HG02763 (cell line): ENCODE measurements at regions not wholly inside any gene's neighbourhood (a gene's known extent, or its start where the extent isn't known, plus 50 kb on each side); places are given as distances from the start of the nearest gene placed in this dataset.
"Not testable (repeated sequence)": the region's sequence is repeated elsewhere in the genome, so short reads cannot be mapped to it uniquely, and the experiment has no call there.

Experiments used
- ATAC-seq: cut with Tn5 transposase; IDR thresholded peaks from one replicate; pipeline ENCODE4 v1.9.1; 2021; ENCODE audit warnings: mild to moderate bottlenecking, moderate library complexity; ENCODE audit not compliant: unreplicated experiment

DNA sequence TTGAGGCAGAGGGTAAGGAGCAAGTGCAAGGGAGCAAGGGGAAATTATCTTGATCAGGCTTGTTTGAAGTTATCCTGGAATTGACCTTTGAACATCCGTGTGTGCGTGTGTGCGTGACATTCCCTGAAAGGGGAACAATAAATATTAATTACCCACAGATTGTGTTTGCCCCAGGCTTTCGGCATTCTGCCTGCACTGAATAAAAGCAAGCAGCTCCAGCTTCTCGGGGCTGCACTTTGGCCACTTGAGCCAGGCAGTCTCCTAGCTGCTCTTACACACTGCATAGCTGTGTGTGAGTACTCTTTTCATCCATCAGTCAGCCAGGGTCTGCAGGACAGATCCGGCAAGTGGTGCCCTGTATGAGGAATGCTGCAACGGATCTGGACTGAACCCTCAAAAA, 107.7 kb upstream of the BTN3A2 start:
- no peak for ATAC-seq

DNA sequence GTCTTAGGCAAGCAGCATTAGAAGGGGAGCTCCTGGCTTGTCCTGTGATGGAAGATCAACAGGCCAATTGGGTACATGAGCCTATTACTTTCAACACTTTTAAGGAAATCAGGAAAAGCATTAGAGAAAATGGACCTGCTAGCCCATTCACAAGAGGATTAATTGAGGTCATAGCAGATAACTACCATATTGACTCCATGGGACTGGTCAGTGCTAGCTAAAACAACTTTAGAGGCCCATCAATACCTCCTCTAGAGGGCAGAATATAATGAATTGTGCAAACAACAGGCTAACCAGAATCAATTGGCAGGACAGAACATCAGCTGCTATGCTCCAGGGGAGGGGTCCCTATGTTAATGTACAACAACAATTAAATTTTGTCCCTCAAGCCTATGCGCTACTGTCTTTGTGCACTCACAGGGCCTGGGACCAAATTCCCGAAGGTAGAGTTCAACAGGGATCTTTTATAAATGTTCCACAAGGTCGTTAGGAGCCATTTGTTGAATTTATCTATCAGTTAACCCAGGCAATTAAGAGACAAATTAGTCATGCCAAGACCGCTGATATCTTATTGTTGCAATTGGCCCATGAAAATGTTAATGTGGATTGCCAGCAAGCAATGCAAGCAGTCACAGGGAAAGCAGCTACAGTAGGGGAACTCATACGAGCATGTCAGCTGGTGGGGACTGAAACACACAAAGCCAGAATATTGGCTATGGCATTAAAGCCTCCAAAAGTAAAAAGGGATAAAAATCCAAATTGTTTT, 106.6 kb upstream of the BTN3A2 start:
- ATAC-seq = no peak

DNA sequence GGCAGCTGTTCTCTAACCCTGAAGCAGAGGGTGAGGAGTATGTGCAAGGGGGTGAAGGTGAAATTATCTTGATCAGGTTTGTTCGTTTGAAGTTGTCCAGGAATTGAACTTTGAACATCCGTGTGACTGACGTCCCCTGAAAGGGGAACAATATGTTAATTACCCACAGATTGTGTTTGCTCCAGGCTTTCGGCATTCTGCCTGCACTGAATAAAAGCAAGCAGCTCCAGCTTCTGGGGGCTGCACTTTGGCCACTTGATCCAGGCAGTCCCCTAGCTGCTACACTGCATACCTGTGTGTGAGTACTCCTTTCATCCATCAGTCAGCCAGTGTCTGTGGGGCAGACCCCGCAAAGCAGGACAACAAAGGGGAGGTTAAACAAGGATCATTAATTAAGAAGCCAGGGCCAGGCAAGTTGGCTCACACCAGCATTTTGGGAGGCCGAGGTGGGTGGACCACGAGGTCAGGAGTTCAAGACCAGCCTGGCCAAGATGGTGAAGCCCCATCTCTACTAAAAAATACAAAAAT, 104.8 kb upstream of the BTN3A2 start:
- no peak for ATAC-seq

DNA sequence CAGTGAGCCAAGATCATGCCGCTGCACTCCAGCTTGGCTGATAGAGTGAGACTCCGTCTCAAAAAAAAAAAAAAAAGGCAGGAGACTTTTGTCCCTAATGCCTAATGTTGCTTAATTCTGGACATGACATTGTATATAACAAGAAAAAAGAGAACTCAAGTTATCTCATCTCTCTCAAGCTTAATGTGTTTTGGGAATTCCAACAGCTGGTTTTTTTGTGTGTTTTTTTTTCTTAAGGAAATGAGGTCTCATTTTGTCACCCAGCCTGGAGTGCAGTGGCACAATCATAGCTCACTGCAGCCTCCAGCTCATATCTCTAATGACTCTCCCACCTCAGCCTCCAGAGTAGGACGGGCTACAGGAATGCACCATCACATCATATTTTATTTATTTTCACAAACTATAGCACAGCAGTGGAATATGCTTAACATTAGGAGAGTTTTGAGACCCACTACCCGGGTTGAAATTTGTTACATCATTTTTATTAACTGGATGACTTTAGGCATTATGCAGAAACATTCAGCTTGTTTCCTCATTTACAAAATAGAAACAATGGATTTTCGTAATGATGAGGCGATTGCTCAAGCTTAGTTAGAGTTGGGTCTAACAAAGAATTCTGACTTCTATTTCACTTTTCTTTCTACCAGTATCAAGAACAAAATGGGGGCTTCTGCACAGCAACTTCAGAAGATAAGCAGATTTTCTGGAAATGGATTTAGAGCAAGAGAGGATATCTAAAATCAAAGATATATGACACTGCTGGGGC, 104.1 kb upstream of the BTN3A2 start:
- no peak for ATAC-seq

DNA sequence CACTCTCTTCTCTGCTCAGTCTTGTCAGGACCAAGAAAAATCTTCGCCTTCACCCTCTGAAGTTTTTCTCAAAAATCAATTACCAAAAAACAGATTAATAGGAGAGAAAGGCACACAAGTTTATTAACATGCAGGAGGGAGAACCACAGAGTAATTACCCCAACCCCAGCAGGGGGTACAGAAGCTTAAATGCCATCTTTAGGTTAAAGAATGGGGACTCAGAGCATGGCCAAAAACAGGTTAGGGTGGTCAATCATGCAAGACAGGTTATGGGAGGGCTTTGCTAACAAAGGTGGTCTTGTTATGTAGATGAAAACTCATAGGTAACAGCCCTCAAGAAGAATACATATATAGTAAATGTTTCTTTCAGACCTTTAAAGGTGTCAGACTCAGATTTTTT, 100.5 kb upstream of the BTN3A2 start:
- no peak for ATAC-seq

DNA sequence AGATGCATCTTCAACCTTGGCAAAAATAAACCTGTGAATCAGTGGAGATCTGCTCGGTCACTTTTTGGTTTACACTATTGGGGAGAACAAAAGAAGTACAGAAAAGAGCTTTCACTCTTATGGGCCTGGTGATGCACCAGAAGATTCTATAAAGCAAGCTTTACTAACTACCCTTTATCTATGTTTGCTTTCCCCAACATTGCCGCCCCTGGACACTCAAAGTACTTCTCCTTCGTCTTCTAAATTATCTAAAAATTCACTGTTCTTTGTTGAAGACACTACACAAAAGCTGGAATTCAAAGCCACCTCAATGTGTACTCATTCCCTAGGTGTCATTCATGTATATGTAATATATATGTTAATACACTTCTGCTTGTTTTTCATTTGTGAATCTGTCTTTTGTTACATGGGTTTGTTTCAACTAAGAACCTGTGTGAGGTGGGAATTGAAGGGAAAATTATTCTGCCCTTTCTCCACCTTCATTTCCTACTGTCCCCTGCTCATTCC, 97.9 kb upstream of the BTN3A2 start:
- no peak for ATAC-seq

DNA sequence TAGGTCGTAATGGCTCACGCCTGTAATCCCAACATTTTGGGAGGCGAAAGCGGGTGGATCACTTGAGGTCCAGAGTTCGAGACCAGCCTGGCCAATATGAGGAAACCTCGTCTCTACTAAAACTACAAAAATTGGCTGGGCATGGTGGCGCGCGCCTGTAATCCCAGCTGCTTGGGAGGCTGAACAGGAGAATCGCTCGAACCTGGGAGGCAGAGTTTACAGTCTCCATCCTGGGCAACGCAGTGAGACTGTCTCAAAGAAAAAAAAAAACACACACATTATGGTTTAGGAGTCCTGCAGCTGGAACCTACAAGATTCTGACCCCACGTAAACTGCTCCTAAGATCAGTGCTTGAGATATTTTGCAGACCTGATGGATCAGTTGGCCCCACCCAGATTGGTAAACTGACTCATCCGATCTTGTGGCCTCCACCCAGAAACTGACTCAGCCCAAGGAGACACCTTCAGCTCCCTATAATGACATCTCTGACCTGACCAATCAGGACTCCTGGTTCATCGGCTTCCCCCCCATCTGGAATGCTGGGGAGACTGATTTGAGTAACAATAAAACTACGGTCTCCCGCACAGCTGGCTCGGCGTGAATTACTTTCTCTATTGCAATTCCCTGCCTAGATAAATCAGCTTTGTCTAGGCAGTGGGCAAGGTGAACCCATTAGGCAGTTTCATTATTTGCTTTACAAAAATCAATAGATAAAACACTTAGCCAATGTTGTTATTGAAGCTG, 96.2 kb upstream of the BTN3A2 start:
- ATAC-seq = no peak

DNA sequence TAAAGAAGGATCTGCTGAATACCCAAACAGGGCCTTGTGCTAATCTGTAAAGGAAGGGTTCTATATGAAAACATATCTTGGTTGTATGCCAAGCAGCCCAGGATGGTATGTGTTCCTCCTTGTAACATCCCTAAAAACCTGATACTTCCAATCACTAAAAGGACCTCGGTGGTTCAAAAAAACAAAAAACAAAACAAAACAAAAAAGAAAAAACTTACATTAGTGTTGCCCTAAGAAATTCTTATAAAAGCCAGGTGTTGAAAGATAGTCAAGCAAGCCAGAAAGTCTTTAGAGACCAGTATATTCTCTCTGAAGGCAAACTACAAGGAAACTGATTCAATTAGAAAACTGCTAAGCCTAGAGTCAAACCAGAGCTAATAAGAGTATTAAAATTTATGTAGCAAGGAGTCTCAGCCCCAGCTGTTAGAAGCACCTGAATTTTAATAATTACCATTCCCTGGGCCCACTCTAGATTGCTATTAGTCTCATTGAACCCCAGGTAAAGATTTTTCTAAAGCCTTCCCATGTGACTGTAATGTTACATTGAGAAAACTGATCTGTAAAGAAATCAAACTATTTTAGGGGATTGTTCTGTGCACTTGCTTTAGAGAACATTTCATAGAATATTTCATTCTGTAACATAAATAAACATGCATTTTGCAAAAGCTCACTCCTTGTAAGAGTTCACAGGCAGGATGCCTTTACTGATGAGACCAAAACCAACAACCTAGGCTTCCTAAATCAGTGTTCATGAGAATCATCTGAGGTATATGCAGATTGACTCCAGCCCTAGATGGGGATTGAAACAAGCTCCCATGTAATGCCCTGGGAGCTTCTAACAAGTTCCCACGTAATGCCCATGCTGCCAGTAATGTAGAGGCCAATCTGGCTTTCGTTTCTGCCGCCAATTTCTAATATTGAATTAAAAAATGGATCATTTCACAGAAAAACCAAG, 95.2 kb upstream of the BTN3A2 start:
- ATAC-seq = no peak

DNA sequence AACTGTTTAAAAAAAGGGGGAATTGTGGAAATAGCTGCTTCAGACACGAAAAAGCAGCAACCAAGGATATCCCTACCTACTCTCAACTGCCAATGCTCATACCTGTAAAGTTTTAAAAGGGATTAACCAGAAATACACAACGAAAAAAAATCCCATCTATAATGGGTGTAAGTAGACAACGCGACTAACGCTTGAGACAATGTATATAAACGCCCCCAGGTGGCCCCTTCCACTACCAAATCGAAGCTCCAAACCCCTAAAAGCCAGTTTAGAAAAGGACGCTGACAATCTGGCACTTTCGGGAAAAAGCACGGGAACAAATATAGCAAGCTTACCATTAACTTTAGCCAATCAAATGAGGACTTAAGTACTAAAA, 94.5 kb upstream of the BTN3A2 start:
- no peak for ATAC-seq

DNA sequence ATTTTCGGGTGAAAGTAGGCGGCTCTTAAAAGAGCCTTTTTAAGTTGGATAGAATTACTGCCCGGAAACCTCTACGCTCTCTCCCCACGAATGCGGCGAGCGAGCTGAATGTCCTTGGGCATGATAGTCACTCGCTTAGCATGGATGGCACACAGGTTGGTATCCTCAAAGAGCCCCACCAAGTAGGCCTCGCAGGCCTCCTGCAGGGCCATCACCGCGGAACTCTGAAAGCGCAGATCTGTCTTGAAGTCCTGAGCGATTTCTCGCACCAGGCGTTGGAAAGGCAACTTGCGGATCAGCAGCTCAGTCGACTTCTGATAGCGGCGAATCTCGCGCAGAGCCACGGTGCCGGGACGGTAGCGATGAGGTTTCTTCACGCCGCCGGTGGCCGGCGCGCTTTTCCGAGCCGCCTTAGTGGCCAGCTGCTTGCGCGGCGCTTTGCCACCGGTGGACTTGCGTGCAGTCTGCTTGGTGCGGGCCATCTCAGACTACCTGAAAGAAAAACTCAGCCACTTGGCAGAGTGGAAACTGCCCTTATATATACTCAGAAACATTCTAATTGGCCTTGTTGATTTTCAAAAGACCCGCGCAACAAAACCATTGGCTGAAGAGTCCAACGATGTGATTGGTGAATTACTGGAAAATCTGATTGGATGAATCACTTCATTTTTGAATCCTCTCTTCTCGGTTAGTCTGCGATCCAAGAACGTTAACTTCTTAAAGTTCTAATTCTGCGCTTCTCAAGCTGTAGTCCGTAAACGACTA, 93.9 kb upstream of the BTN3A2 start:
- ATAC-seq = peak; percentile 35

DNA sequence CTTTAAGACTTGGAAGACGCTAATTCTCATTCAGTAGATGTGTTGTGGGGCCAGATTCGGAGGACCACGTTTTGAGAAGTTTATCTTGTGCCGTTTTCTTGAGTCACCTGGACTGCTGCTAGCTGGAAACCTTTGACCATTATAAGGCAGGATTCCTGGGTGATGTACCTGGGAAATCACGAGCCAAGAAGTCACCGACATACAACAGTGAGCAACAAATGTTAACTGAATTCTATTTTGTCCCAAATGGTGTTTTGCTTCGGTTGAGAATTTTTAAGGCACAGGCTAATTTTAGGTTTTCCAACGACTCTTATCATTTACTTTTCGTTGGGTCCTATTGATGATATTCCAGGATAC, 93.4 kb upstream of the BTN3A2 start:
- ATAC-seq = no peak

DNA sequence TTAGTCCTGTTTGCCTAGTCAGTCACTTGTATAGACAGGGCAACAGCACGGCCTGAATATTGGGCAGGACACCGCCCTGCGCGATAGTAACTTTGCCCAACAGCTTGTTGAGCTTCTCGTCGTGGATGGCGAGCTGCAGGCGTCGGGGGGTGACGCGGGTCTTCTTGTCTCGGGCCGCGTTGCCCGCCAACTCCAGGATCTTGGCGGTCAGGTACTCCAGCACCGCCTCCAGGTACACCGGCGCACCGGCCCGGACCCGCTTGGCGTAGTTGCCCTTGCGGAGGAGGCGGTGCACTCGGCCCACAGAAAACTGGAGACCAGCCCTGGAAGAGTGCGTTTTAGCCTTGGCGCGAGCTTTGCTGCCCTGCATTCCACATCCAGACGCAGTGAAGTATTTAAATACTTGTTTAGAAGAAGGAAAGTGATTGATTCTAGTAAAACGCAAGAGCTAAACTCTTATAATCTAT, 92.8 kb upstream of the BTN3A2 start:
- peak; percentile 24 for ATAC-seq

DNA sequence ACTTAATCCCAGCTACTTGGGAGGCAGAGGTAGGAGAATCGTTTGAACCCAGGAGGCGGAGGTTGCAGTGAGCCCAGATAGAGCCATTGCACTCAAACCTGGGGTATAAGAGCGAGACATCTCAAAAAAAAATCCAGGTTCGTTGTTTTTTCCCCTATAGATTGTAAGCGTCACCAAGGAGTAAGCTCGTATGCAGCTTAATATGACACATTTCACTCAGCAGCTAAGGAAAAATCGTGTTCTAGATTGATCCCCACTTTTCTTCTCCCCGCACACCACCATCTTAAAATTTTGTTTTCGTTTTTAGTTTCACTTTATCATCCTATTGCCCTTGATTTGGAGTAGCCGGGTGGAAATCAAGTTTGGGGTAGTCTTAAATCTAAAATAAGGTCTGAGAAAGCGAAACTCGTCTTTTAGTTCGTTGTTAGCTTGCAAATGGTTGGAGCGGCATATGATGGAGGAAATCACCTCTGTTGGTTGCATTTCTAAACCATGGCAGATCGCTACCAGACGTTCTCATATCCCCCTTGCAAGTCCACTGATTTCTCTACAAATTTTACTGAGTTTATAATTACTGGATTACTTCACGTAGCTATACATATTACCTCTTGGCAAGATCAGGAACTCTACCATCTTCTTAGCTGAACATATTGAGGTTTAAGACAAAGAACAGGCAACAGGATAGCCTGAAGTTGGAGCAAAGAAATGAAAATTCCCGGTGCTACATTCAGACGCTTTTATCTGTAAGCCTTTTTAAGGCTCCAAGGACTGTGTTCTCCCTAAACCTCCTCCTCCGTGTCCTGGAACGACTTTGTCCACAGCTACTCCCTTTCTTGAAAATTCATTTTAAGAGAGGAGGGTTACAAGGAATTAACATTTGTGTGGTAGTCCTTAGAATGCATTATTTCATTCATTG, 91.1 kb upstream of the BTN3A2 start:
- ATAC-seq = no peak

DNA sequence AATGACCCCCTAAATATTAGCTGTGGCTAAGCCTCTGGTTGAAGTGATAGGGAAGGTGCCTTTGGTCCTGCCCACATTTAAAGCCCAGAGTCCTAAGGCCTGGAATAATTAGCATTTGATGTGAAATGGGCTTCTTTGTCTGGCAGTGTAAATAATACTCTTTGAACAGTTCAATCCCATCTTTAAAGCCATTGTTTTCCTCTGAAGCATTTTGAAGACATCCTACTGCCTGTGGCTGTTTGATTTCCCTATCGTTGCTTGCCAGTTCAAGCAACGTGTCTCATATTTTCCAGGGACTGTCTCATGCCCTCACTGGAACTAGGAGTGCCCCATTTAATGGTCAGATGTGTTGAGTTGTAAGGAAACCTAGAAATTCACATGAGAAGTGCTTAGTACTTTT, 89.3 kb upstream of the BTN3A2 start:
- ATAC-seq = no peak

DNA sequence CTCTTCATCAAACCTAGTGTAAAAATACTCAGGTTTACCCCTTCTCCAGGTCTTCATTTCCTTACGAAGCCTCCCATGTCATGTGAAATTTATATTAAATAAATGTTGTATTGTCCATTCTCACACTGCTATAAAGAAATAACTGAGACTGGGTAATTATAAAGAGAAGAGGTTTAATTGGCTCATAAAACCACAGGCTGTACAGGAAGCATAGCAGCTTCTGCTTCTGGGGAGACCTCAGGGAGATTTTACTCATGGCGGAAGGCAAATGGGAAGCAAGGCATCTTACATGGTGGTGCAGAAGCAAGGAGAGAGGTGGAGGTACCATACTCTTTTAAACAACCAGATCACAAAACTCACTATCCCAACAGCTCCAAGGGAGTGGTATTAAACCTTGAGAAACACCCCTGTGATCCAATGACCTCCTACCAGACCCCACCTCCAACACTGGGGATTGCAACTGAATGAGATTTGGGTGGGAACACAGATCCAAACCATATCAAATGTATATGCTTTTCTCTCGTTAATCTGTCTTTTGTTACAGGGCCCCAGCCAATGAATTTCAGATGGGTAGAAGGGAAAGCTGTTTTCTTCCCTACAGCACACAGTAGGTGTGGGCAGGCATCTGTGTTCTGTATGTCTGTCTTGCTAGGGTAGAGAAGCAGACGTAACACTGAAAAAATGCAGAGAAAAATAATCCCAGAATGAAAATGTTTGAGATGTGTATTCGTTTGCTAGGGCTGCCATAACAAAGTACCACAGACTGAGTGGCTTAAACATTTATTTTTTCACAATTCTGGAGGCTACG, 88.0 kb upstream of the BTN3A2 start:
- no peak for ATAC-seq

DNA sequence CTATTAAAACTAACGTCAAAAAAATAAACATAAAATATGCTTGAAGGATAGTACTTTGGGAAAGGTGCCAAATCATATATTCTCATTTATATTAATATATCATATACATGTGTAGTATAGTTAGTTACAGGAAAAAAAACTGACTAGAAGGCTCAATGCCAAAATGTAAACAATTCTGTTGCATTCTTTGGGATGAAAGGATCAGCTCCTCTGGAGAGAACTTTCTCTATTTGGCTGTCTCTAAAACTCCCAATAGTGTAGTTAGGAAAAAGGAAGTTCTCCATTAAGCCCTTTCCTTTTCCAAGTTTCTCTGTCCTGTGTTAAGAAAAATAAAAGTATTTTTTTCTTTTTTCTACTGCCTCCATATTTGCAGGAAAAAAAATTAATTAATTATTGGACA, 86.5 kb upstream of the BTN3A2 start:
- no peak for ATAC-seq

DNA sequence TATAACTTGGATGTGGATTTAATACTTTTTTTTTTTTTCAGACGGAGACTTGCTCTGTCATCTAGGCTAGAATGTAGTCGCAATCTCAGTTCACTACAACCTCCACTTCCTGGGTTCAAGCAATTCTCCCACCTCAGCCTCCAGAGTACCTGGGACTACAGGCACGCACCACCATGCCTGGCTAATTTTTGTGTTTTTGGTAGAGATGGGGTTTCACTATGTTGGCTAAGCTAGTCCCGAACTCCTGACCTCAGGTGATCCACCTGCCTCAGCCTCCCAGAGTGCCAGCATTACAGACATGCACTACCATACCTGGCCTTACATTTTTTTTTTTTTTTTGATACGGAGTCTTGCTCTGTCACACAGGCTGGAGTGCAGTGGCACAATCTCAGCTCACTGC, 85.6 kb upstream of the BTN3A2 start:
- ATAC-seq = not testable (repeated sequence)

DNA sequence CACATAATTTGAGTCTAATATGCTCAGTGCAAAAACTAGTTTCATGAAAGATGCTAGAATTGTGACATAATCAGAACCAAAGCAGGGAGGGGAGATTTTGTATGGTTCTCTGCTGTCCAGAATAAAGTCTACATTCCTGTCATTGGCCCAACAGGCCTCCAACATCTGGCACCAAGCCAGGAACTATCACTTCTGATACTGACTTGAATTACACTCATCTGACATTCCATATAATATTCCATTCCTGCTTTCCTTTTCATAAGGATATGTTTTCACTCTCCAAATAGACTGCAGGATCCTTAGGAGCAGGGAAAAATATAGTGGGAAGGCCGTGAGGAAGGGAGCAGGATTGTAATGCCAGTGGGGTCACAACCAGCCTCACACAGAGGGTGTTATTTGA, 84.6 kb upstream of the BTN3A2 start:
- ATAC-seq = no peak
